Mucosa of descending colon (tissue), 3 donors: ENCODE measurements at regions not wholly inside any gene's neighbourhood (a gene's known extent, or its start where the extent isn't known, plus 50 kb on each side); places are given as distances from the start of the nearest gene placed in this dataset.

ENCODE experiments used
- ATAC-seq: fragments of 200-7000 bp; cut with Tn5 transposase; one replicate; pipeline ENCODE4 v1.9.1; 2020; ENCODE audit warnings: mild to moderate bottlenecking, moderate library complexity
- DNase-seq, 3 donors: peaks; one replicate each; pipeline ENCODE4 v3.0.0-alpha.2; 2020
- H3K36me3 ChIP-seq: fragments of 200-600 bp; one replicate; pipeline ENCODE4 v1.8.0; 2021; ENCODE audit warnings: low read depth, mild to moderate bottlenecking
- H3K4me1 ChIP-seq: fragments of 200-600 bp; one replicate; pipeline ENCODE4 v1.8.0; 2021; ENCODE audit warnings: low read depth, mild to moderate bottlenecking
- H3K4me3 ChIP-seq: fragments of 200-600 bp; one replicate; pipeline ENCODE4 v1.8.0; 2021; ENCODE audit warnings: mild to moderate bottlenecking
- H3K9me3 ChIP-seq: fragments of 200-600 bp; one replicate; pipeline ENCODE4 v1.8.0; 2021; ENCODE audit warnings: mild to moderate bottlenecking
- CTCF ChIP-seq: fragments of 200-600 bp; IDR thresholded peaks from one replicate; pipeline ENCODE4 v1.8.0; 2022; ENCODE audit warnings: antibody characterized with exemption, mild to moderate bottlenecking
- intact Hi-C, 2 donors: fragments of 100-400 bp; cut with DNase I in 1 of 2; cut with micrococcal nuclease in 1 of 2; formaldehyde crosslinking; loops; one replicate each; pipeline versions ENCODE4 v1.11.0 to v1.11.1; 2022; cut with DNase I, micrococcal nuclease
- donor health status: DM: no; HTN: no; CAD: no; lungs with moderate emphysema.
- donor health status: DM: no; HTN: no; CAD: no.
- donor health status: DM: no; HTN: yes; CAD: no.

- DNase-seq, result no peak
- Histone ChIP-seq H3K36me3 (no peaks in the 10 kb centered on the region), H3K4me1 (no peaks in the 10 kb centered on the region), H3K9me3 (peaks cover 59% of the 10 kb centered on the region), H3K4me3 (no peak overlapping the region)
- intact Hi-C loops, result no loop called here
- TF ChIP-seq CTCF, result no peak
- no peak for ATAC-seq
These were observed 338.9 kb downstream of the PCDH17 start for GRCh38 chr13:57970404-57970803.

DNA sequence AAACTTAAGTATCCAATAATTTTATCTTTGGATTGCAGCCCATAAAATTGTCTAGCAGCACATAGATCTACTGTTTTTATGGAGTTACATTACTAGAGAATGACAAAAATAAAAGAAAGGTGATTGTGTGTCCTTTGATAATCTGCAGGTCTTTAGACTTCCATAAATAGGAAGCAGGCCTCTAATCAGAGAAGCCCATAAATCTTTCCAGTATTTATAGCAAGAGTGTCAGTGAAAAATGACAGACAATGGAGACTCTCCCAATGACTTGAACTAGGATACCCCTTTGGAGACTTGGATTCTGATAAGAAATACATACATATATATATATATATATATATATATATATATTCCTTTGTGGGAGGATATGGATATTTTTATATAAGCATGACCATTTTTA is 351.2 kb downstream of the PCDH17 start:
- Histone ChIP-seq H3K9me3 (peaks cover 43% of the 10 kb centered on the region), H3K4me3 (no peak overlapping the region), H3K36me3 (no peaks in the 10 kb centered on the region), H3K4me1 (no peaks in the 10 kb centered on the region)
- ATAC-seq (no peak), DNase-seq (no peak)
- no peak for TF ChIP-seq CTCF
- intact Hi-C loops, result no loop called here

- no peaks in the 10 kb centered on the region for H3K4me1 ChIP-seq
- ATAC-seq (no peak), DNase-seq (no peak)
- no peaks in the 10 kb centered on the region for H3K36me3 ChIP-seq
- TF ChIP-seq CTCF, result no peak
- H3K4me3 ChIP-seq, result no peak overlapping the region
- intact Hi-C loops, result no loop called here
- H3K9me3 ChIP-seq, result peaks cover 28% of the 10 kb centered on the region
These were observed 356.7 kb downstream of the PCDH17 start for GRCh38 chr13:57988276-57988675.

GRCh38 chr13:57991041-57991440 is 359.5 kb downstream of the PCDH17 start:
- no peak for DNase-seq
- no peaks in the 10 kb centered on the region for H3K36me3 ChIP-seq
- H3K9me3 ChIP-seq, result peaks cover 29% of the 10 kb centered on the region
- intact Hi-C loops, result no loop called here
- no peak for TF ChIP-seq CTCF
- no peaks in the 10 kb centered on the region for H3K4me1 ChIP-seq
- H3K4me3 ChIP-seq, result no peak overlapping the region
- ATAC-seq, result no peak

DNA sequence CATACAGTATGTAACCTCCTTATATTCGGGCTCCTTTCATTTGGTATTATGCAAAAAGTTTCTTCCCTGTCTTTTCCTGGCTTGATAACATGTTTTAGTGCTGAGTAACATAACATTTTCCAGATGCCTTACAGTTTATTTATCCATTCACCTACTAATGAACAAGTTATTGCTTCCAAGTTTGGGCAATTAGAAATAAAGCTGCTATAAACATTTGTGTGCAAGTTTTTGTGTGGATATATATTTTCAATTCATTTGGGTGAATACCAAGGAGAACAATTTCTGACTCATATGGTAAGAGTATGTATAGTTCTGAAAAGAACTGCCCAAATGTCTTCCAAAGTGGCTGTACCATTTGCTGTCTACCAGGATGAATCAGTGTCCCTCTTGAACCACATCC is 360.9 kb downstream of the PCDH17 start:
- no peaks in the 10 kb centered on the region for H3K4me1 ChIP-seq

More for the DNA sequence above, 360.9 kb downstream of the PCDH17 start:
- peaks cover 19% of the 10 kb centered on the region for H3K9me3 ChIP-seq
- H3K36me3 ChIP-seq, result no peaks in the 10 kb centered on the region
- H3K4me3 ChIP-seq, result no peak overlapping the region
- ATAC-seq (no peak), DNase-seq (no peak)
- intact Hi-C loops, result no loop called here
- TF ChIP-seq CTCF, result no peak
